ENCODE measurements at regions not wholly inside any gene's neighbourhood (a gene's known extent, or its start where the extent isn't known, plus 50 kb on each side); places are given as distances from the start of the nearest gene placed in this dataset.

- no peak overlapping the region for H3K4me3 ChIP-seq (ENCODE audit: low read depth, low read length)
- in situ Hi-C loops (cut with HindIII; ENCODE audit: low sequenced_read_pairs), result no loop called here
- no peak for DNase-seq (ENCODE audit: low read depth)
- TF ChIP-seq CTCF (IDR thresholded peaks at IDR 0.05; ENCODE audit: low read depth, low read length, missing control alignments), result no peak
Measured at GRCh38 chr3:106820726-106821362, 556.4 kb upstream of the CCDC54 start.

- H3K4me3 ChIP-seq (ENCODE audit: low read depth, low read length), result no peak overlapping the region
- in situ Hi-C loops (cut with HindIII; ENCODE audit: low sequenced_read_pairs), result no loop called here
- no peak for TF ChIP-seq CTCF (IDR thresholded peaks at IDR 0.05; ENCODE audit: low read depth, low read length, missing control alignments)
- DNase-seq (ENCODE audit: low read depth), result no peak
Measured at GRCh38 chr3:106821801-106822200, 555.4 kb upstream of the CCDC54 start.

- in situ Hi-C loops (cut with HindIII; ENCODE audit: low sequenced_read_pairs), result no loop called here
- TF ChIP-seq CTCF (IDR thresholded peaks at IDR 0.05; ENCODE audit: low read depth, low read length, missing control alignments), result no peak
- H3K4me3 ChIP-seq (ENCODE audit: low read depth, low read length), result no peak overlapping the region
- DNase-seq (ENCODE audit: low read depth), result no peak
Measured at GRCh38 chr3:106822204-106822603, 555.0 kb upstream of the CCDC54 start.

GRCh38 chr3:106823701-106824100 lies 553.5 kb upstream of the CCDC54 start:
- TF ChIP-seq CTCF (IDR thresholded peaks at IDR 0.05; ENCODE audit: low read depth, low read length, missing control alignments), result no peak
- DNase-seq (ENCODE audit: low read depth), result no peak
- in situ Hi-C loops (cut with HindIII; ENCODE audit: low sequenced_read_pairs), result no loop called here
- no peak overlapping the region for H3K4me3 ChIP-seq (ENCODE audit: low read depth, low read length)

- H3K4me3 ChIP-seq (ENCODE audit: low read depth, low read length), result no peak overlapping the region
- in situ Hi-C loops (cut with HindIII; ENCODE audit: low sequenced_read_pairs), result no loop called here
- DNase-seq (ENCODE audit: low read depth), result peak; percentile 82
- TF ChIP-seq CTCF (IDR thresholded peaks at IDR 0.05; ENCODE audit: low read depth, low read length, missing control alignments), result peak; percentile 48
Measured at GRCh38 chr3:106824856-106825255, 552.4 kb upstream of the CCDC54 start.

- no peak overlapping the region for H3K4me3 ChIP-seq (ENCODE audit: low read depth, low read length)
- DNase-seq (ENCODE audit: low read depth), result peak; percentile 51
- no peak for TF ChIP-seq CTCF (IDR thresholded peaks at IDR 0.05; ENCODE audit: low read depth, low read length, missing control alignments)
- in situ Hi-C loops (cut with HindIII; ENCODE audit: low sequenced_read_pairs), result no loop called here
Measured at GRCh38 chr3:106825962-106826605, 551.2 kb upstream of the CCDC54 start.

Data from astrocyte of the cerebellum (primary cell).